IMR-90 (cell line): ENCODE measurements at regions not wholly inside any gene's neighbourhood (a gene's known extent, or its start where the extent isn't known, plus 50 kb on each side); places are given as distances from the start of the nearest gene placed in this dataset.

Source experiments
- ATAC-seq: fragments of 200-7000 bp; cut with Tn5 transposase; 2 replicates; pipeline ENCODE4 v1.9.1; 2020; ENCODE audit warnings: low read depth, mild to moderate bottlenecking, moderate library complexity
- BruUV-seq: library from RNA; stranded (reverse); fragments of 400-500 nt; replicated peaks from 2 replicates; lab custom pipeline; 2021; lab: Mats Ljungman, UMichigan
- CTCF ChIA-PET: fragments of 300-600 bp; formaldehyde crosslinking; extraction: SDS; loops from one replicate; lab custom pipeline; 2021; ENCODE audit warnings: antibody characterized with exemption; lab: Yijun Ruan, JAX
- POLR2A ChIA-PET: fragments of 300-600 bp; sonication (Branson Sonifier 250); formaldehyde crosslinking; loops from one replicate; lab custom pipeline; 2022; ENCODE audit warnings: antibody characterized with exemption; ENCODE audit not compliant: unreplicated experiment; lab: Charles Lee
- DNase-seq: peaks from one replicate; pipeline ENCODE4 v3.0.0; 2013
- H2AFZ ChIP-seq: replicated peaks from 2 replicates; pipeline ENCODE3; 2013; ENCODE audit warnings: low read length, mild to moderate bottlenecking; ENCODE audit not compliant: poor library complexity
- H2AK5ac ChIP-seq: 2 replicates; pipeline ENCODE4 v1.6.1; 2013; ENCODE audit warnings: low read depth, low read length, inconsistent platforms
- H2AK9ac ChIP-seq: replicated peaks from 2 replicates; pipeline ENCODE3; 2013; ENCODE audit warnings: mild to moderate bottlenecking, low read depth, low read length, moderate library complexity; ENCODE audit not compliant: poor library complexity
- H2BK120ac ChIP-seq: 2 replicates; pipeline ENCODE4 v1.6.1; 2013; ENCODE audit warnings: low read depth, low read length, inconsistent platforms
- H2BK15ac ChIP-seq: 3 replicates; pipeline ENCODE4 v1.6.1; 2013; ENCODE audit warnings: low read depth, low read length, inconsistent platforms
- H2BK20ac ChIP-seq: 2 replicates; pipeline ENCODE4 v1.6.1; 2013; ENCODE audit warnings: low read depth, mild to moderate bottlenecking, inconsistent platforms, low read length, moderate library complexity
- H2BK5ac ChIP-seq: 2 replicates; pipeline ENCODE4 v1.6.1; 2013; ENCODE audit warnings: mild to moderate bottlenecking, low read depth, low read length, inconsistent platforms; ENCODE audit not compliant: poor library complexity, severe bottlenecking
- H3K14ac ChIP-seq: replicated peaks from 2 replicates; pipeline ENCODE4 v1.6.1; 2013; ENCODE audit warnings: low read depth, low read length, inconsistent platforms
- H3K18ac ChIP-seq: 2 replicates; pipeline ENCODE4 v1.6.1; 2013; ENCODE audit warnings: low read depth, low read length, control low read depth
- H3K23ac ChIP-seq: 2 replicates; pipeline ENCODE4 v1.6.1; 2013; ENCODE audit warnings: low read depth, low read length, inconsistent platforms
- H3K27ac ChIP-seq: 2 replicates; pipeline ENCODE4 v1.5.1; 2013; ENCODE audit warnings: mild to moderate bottlenecking, control low read depth, low read length; ENCODE audit not compliant: insufficient read depth
- H3K27me3 ChIP-seq: 2 replicates; pipeline ENCODE4 v1.6.1; 2013; ENCODE audit warnings: low read length; ENCODE audit not compliant: control insufficient read depth, insufficient read depth
- H3K36me3 ChIP-seq: 2 replicates; pipeline ENCODE4 v1.6.1; 2013; ENCODE audit warnings: low read length, mixed read lengths; ENCODE audit not compliant: control insufficient read depth, insufficient read depth
- H3K4ac ChIP-seq: 2 replicates; pipeline ENCODE4 v1.6.1; 2013; ENCODE audit warnings: low read depth, low read length, inconsistent platforms
- H3K4me1 ChIP-seq: 2 replicates; pipeline ENCODE4 v1.6.1; 2013; ENCODE audit warnings: low read length, mixed read lengths; ENCODE audit not compliant: control insufficient read depth, insufficient read depth
- H3K4me2 ChIP-seq: 2 replicates; pipeline ENCODE4 v1.6.1; 2013; ENCODE audit warnings: low read depth, mild to moderate bottlenecking, control low read depth, low read length, moderate library complexity
- H3K4me3 ChIP-seq: 2 replicates; pipeline ENCODE4 v1.5.1; 2013; ENCODE audit warnings: low read depth, mild to moderate bottlenecking, control low read depth, low read length, moderate library complexity; ENCODE audit not compliant: insufficient read depth
- H3K56ac ChIP-seq: 2 replicates; pipeline ENCODE4 v1.6.1; 2013; ENCODE audit warnings: low read length, inconsistent platforms; ENCODE audit not compliant: insufficient read depth; ENCODE audit errors: extremely low read depth
- H3K79me1 ChIP-seq, 2 experiments: 2 replicates each; pipeline ENCODE4 v1.6.1; 2013; ENCODE audit warnings: low read length in 2 of 2, inconsistent platforms in 1 of 2, low read depth in 1 of 2
- H3K9ac ChIP-seq: 2 replicates; pipeline ENCODE4 v1.6.1; 2013; ENCODE audit warnings: low read depth, low read length, control low read depth
- H3K9me1 ChIP-seq: 2 replicates; pipeline ENCODE4 v1.6.1; 2013; ENCODE audit warnings: low read length, inconsistent platforms; ENCODE audit not compliant: insufficient read depth
- H3K9me3 ChIP-seq: 2 replicates; pipeline ENCODE4 v1.6.1; 2013; ENCODE audit warnings: low read length; ENCODE audit not compliant: control insufficient read depth, insufficient read depth
- H4K20me1 ChIP-seq: 2 replicates; pipeline ENCODE4 v1.6.1; 2013; ENCODE audit warnings: low read length, inconsistent platforms; ENCODE audit not compliant: insufficient read depth
- H4K5ac ChIP-seq: 2 replicates; pipeline ENCODE4 v1.6.1; 2013; ENCODE audit warnings: mild to moderate bottlenecking, low read depth, low read length, control low read depth
- H4K8ac ChIP-seq, 2 experiments: 2 replicates each; pipeline ENCODE4 v1.6.1; 2013; ENCODE audit warnings: low read depth in 2 of 2, low read length in 2 of 2, control low read depth in 1 of 2, inconsistent platforms in 1 of 2
- H4K91ac ChIP-seq: 2 replicates; pipeline ENCODE4 v1.6.1; 2013; ENCODE audit warnings: low read depth, low read length, inconsistent platforms; ENCODE audit not compliant: insufficient read depth
- BHLHE40 ChIP-seq: fragments of 150-350 bp; IDR thresholded peaks from 2 replicates; pipeline ENCODE4 v1.6.1; 2016; ENCODE audit warnings: mild to moderate bottlenecking, low read depth, low read length
- CHD1 ChIP-seq: IDR thresholded peaks from 2 replicates; pipeline ENCODE4 v1.6.1; 2012; ENCODE audit warnings: low read depth, low read length, improper control_type of control experiment
- ELK1 ChIP-seq: fragments of 150-350 bp; IDR thresholded peaks from 2 replicates; pipeline ENCODE4 v1.6.1; 2016; ENCODE audit warnings: low read depth, mild to moderate bottlenecking, low read length, moderate library complexity, borderline replicate concordance
- FOS ChIP-seq: fragments of 150-350 bp; IDR thresholded peaks from 2 replicates; pipeline ENCODE4 v1.6.1; 2016; ENCODE audit warnings: low read depth, low read length
- MAFK ChIP-seq: IDR thresholded peaks from 2 replicates; pipeline ENCODE4 v1.6.1; 2012; ENCODE audit warnings: low read depth, low read length, improper control_type of control experiment
- MAZ ChIP-seq: IDR thresholded peaks from 2 replicates; pipeline ENCODE4 v1.6.1; 2012; ENCODE audit warnings: low read depth, mild to moderate bottlenecking, low read length, improper control_type of control experiment, moderate library complexity, borderline replicate concordance
- NFE2L2 ChIP-seq: fragments of 150-350 bp; IDR thresholded peaks from 2 replicates; pipeline ENCODE4 v1.6.1; 2016; ENCODE audit warnings: low read depth, mild to moderate bottlenecking, low read length
- RCOR1 ChIP-seq: IDR thresholded peaks from 2 replicates; pipeline ENCODE4 v1.6.1; 2012; ENCODE audit warnings: mild to moderate bottlenecking, low read length, improper control_type of control experiment; ENCODE audit not compliant: insufficient replicate concordance
- RFX5 ChIP-seq: IDR thresholded peaks from 2 replicates; pipeline ENCODE4 v1.8.0; 2012; ENCODE audit warnings: low read depth, mild to moderate bottlenecking, low read length, moderate library complexity
- USF2 ChIP-seq: fragments of 150-350 bp; IDR thresholded peaks from 2 replicates; pipeline ENCODE4 v1.6.1; 2017; ENCODE audit warnings: mild to moderate bottlenecking, antibody characterized with exemption, low read length, low read depth
- WGBS, 2 experiments: methylation state at CpG; one replicate each; pipeline versions ENCODE4 v1.1.5 to v1.1.7; 2013; ENCODE audit warnings: missing lambda C conversion rate in 2 of 2; ENCODE audit not compliant: insufficient read length in 1 of 2; ENCODE audit errors: extremely low coverage in 2 of 2; 5-methylcytosine and 5-hydroxymethylcytosine counted together
- dilution Hi-C: fragments of 300-500 bp; cut with HindIII; formaldehyde crosslinking; loops from one replicate; pipeline ENCODE4 v1.14.3; 2018; ENCODE audit warnings: low sequenced_read_pairs; ENCODE audit not compliant: unreplicated experiment
- in situ Hi-C: fragments of 300-500 bp; cut with MboI; formaldehyde crosslinking; loops from 3 replicates; pipeline ENCODE4 v1.14.3; 2019; ENCODE audit warnings: low sequenced_read_pairs, inconsistent platforms, mixed read lengths
- intact Hi-C: fragments of 100-400 bp; cut with micrococcal nuclease; formaldehyde crosslinking; loops from 2 replicates; pipeline ENCODE4 v1.10.0; 2022

- no peaks in the 10 kb centered on the region for H4K20me1 ChIP-seq
- no CpG with 5 or more reads among the region's 3 CpGs for WGBS, 2 experiments
- ChIA-PET POLR2A (no interaction called here), CTCF (no interaction called here)
- BruUV-seq = no TSS peak
- H3K4me3 ChIP-seq = no peak overlapping the region
- in situ Hi-C loops = no loop called here
- no peak overlapping the region for H3K18ac ChIP-seq
- ATAC-seq = no peak
- H2BK15ac ChIP-seq = no peak overlapping the region
- no peak overlapping the region for H4K91ac ChIP-seq
- no peak overlapping the region for H2BK120ac ChIP-seq
- no peak overlapping the region for H2BK5ac ChIP-seq
- H3K9ac ChIP-seq = no peak overlapping the region
- no peaks in the 10 kb centered on the region for H3K36me3 ChIP-seq
- H3K23ac ChIP-seq = no peak overlapping the region
- no peaks in the 10 kb centered on the region for H3K27me3 ChIP-seq
- H2AFZ ChIP-seq = no peak overlapping the region
- no peak overlapping the region for H2BK20ac ChIP-seq
- intact Hi-C loops = no loop called here
- dilution Hi-C loops = no loop called here
- H3K56ac ChIP-seq = no peak overlapping the region
- no peaks in the 10 kb centered on the region for H3K9me3 ChIP-seq
- H4K5ac ChIP-seq = no peak overlapping the region
- no peak overlapping the region for H3K14ac ChIP-seq
- no peak overlapping the region for H2AK9ac ChIP-seq
- no peaks in the 10 kb centered on the region for H3K9me1 ChIP-seq
- no peak overlapping the region for H2AK5ac ChIP-seq
- H3K4me1 ChIP-seq = no peaks in the 10 kb centered on the region
- no peak overlapping the region for H3K4me2 ChIP-seq
- no peak overlapping the region for H3K4ac ChIP-seq
- H3K27ac ChIP-seq = no peak overlapping the region
- H3K79me1 ChIP-seq = no peaks in the 10 kb centered on the region
- TF ChIP-seq MAZ (no peak), CHD1 (no peak), USF2 (no peak), FOS (no peak), BHLHE40 (no peak), ELK1 (no peak), MAFK (no peak), RCOR1 (no peak), NFE2L2 (no peak), RFX5 (no peak)
- H4K8ac ChIP-seq = no peak overlapping the region
- DNase-seq = no peak
Measured at GRCh38 chr1:60298290-60298689, 224.7 kb upstream of the C1orf87 start.
